GM21529 (cell line): ENCODE measurements at regions not wholly inside any gene's neighbourhood (a gene's known extent, or its start where the extent isn't known, plus 50 kb on each side); places are given as distances from the start of the nearest gene placed in this dataset.
A peak's percentile ranks its signal among the peaks of the same experiment; 100 is the strongest.

Source experiments
- ATAC-seq: cut with Tn5 transposase; IDR thresholded peaks from one replicate; pipeline ENCODE4 v1.9.1; 2021; ENCODE audit not compliant: unreplicated experiment

DNA sequence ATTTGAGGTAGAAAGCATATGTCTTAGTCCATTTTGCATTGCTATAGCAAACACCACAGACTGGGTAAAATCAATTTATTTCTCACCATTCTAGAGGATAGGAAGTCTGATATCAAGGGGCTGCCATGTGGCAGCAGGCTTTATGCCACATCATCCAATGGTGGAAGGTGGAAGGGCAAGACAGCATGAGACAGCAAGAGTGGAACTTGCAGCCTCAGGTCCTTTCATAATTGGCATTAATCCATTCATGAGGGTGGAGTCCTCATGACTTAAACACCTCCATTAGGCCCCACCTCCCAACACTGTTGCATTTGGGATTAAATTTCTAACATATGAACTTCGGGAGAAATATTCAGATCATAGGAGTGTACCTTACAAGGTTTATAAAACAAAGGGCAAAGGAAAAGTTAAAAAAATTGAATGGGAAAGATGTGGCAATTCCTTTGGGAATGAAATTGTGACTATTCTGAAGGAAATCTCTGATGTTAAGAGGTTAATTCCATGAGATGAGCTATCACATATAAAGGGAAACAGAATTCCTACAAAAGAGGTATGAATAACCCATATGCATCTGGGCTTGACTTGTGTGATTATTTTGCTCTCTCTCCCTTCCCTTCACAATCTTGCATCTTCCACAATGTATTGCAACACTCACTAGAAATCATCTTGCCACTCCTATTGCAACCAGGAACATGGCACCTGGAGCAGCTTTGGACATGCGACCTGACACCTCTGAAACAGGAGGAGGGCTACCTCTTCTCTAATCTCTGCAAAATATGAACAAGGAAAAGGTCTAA lies 507.8 kb downstream of the EPHA4 start:
- no peak for ATAC-seq

DNA sequence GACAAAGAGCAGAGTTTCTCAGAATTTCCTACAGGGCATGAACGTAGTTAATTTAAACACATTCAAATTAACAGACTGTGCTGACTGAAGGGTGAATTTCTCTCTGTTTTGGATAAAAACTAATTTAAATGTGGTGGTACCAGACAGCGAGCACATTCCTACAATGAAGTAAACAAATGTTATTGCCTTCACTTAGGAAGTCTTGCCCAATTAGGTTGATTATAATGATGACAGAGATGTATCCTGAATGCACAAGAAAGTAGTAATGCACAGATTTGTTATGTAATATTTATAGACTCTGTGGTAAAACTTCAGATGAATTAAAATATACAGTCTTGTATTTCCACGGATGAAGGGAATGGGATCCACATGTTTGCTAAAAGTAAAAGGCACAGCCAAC lies 507.2 kb downstream of the EPHA4 start:
- ATAC-seq, result no peak

DNA sequence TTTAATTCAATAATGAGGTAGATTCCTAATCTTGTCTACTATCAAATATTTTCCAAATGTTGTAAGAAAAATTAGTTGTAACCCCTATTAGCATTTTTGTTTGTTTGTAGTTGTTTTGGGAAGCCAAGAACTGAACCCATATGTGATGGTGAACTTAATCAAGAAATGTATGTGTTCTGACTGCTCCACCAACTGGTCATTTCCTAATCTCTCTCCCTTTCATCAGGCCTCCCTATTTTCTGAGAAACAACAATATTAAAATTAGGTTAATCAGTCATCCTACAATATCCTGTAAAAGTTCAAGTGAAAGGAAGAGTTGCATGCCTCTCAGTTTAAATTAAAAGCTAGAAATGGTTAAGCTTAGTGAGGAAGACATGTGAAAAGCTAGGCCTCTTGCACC lies 504.0 kb downstream of the EPHA4 start:
- ATAC-seq, result no peak

DNA sequence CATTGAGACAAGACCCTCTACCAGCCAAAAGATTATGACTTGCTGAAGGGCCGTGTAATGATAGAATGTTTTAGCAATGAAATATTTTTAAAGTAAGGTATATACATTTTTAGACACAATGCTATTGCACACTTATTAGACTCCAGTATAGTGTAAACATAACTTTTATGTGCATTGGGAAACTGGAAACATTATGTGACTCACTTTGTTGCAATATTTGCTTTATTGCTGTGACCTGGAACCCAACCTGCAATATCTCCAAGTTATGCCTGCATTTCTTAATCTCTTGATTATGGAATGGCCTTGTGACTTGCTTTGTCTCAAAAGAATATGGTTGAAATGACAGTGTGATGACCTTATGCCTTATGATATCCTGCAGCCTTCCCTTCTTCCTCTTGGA lies 502.0 kb downstream of the EPHA4 start:
- ATAC-seq, result no peak

DNA sequence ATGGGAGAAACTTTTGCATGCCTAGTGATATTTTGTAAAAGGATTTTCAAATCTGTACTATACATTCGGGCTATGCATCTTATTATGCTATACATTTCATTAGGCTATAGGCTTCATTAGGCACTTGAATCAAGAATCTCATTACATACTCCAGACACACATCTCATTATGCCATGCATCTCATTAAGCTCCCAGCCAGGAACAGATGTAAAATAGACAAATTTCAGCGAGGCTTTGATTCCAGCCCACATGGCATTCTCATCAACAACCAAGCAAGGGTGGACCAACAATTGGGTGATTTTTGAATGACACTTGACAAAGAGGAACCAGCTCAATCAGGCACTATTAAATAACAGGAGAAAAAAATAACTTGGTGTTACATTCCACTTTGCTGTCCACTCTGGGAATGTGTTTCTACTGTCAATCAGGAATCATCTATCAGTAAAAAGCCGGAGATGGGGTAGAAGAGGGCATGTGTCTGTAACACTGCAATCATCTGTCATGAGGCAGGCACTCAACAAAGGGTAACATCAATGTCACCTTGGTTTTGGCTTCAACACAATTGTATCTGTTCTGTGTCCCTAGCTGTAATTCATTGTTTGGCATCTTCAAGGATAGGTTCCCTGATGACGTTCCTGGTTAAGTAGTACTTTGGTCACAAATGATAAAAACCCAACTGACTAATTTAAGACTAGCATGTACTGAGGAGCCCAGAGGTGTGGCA lies 498.6 kb downstream of the EPHA4 start:
- ATAC-seq, result no peak

DNA sequence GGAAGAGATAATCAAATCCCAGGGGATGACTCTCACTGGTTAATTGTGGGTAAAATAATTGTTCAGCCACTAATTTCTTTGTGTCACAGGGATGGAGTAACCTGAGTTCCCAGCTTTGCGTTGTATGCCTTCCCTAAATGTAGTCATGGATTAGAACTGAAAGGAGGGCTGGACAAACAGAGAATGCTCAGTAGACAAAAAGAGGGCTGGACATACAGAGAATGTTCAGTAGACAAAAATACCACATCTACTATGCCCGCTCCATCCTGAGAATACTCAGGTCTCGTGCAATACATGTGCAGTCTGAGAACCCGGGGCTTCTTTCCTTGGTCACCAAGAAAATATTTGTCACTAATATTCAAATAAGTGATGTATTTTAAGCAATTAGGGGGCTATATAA lies 497.9 kb downstream of the EPHA4 start:
- no peak for ATAC-seq

DNA sequence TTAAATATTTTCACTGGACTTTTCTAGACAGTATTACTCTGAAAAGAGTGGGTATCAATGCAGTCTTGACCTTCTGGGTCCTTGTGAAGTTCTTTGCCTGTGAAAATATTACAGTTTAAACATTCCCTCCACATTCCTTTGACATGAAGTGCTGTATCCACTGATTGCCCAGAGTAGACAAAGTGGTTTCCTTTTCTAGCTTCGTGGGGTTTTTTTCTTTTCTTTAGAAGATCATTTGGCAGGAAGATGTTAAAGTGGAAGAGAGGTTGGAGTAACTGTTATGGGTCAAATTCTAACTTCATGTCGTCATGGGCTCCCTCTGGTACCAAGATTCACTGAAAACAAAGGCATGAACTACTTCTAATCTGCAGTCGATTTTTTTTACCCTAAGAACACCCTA lies 496.9 kb downstream of the EPHA4 start:
- no peak for ATAC-seq

DNA sequence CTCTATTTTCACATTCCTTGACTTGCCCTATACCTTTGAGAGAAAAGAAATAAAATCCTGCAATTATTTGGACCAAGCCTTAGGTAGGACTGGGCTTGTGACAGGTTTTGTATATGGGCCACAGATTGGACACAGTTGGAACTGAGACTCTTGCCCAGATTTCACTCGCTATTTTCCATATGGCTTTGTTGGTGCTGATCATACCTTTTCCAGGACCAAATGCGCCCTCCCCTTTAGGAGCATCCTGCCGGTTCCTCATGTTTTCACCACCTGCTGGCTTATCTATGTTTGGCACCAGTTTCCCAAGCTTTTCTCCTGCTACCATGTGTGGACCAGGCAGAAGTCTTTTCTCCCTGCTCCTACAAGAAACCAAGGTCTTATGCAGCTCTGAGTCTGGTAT lies 494.9 kb downstream of the EPHA4 start:
- ATAC-seq, result no peak

DNA sequence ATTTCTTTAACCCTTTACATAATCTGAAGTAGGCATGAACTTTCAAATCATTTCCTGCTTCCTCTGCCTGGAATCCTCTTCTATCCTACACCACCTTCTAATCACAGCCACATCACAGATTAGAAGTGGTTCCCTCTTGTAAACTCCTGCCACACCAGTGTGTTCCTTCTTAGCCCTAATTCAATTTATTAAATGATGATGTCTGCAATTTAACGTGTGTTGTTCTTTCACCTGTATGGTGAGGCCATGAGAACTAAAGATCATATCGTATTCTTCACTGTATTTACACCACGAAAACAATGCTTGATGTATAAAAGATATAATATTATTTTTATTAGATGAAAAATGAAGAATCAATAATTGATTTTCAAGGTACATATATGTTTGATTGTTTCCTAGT lies 494.3 kb downstream of the EPHA4 start:
- no peak for ATAC-seq

DNA sequence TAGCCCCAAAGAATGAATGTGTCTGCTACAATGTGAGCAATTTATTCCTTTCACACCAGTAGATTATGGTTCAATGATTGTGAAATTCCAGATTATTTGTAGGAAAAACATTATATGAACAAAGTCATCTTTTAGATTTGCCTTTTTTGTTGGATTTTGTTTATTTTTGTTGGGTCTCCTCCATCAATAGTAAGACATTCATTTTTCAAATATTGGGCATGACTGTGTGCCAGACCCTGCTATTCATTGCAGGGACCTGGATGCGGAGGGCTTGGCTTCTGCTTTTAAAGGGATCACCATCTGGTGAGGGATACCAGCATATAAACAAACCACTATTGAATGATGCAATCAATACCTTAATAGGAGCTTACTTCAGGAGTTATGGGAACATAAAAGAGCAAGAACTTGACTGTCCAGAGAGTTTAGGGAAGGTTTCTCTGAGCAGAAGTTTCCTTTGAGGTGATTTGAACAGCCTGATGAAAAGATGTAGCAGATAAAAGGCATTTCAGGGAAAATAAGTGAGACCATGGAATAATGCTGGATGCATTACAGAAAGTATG lies 486.7 kb downstream of the EPHA4 start:
- ATAC-seq, result no peak

DNA sequence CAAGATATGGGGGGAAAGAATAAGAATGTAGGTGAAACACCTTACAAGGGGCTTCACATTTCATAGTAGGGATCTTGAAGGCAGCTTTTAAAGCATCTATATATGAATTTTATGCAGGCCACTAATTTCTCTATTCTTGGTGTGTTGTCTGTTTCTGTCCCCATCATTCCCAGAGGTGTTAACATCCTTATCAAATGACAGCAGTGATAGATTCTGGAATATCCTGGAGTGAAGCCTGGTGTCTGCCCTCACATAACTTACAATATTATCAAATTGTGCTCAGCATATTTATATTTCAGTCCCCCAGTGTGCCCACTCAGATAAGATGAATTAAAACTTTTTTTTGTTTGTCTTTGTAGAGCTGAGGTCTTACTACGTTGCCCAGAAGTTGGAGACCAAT lies 486.2 kb downstream of the EPHA4 start:
- no peak for ATAC-seq

DNA sequence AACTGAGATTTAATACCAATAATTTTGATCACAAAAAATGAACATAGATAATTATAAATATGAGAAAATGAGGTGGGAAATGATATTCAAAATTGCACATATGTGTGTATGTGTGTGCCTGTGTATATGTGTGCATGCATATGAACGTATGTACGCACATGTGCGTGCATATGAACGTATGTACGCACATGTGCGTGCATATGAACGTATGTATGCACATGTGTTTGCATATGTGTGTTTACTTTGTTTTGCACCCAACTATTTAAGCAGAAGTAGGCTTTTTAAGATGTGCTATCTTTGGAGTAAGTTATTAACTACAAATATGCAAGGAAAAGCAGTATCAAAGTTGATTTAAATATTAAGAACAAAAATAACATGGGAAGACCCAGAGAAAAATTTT lies 484.3 kb downstream of the EPHA4 start:
- no peak for ATAC-seq

DNA sequence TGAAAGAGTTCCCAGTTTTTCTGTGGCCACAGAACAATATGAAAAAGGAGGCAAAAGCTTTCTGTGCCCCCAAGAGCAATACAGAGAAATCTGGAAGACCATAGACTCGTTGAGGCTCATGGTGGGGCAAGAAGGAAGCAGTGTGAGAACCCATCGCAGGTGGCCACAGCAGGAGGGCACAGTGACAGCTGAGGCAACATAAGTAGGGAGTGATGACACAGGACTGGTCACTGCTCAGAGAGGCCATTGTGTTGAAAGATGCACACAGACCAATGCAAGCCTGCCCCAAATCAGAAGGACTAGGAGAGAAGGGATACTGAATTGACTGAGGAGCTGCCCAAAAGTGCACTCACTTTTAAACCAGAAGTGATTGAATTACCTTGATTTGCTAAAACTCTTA lies 483.6 kb downstream of the EPHA4 start:
- ATAC-seq, result no peak

DNA sequence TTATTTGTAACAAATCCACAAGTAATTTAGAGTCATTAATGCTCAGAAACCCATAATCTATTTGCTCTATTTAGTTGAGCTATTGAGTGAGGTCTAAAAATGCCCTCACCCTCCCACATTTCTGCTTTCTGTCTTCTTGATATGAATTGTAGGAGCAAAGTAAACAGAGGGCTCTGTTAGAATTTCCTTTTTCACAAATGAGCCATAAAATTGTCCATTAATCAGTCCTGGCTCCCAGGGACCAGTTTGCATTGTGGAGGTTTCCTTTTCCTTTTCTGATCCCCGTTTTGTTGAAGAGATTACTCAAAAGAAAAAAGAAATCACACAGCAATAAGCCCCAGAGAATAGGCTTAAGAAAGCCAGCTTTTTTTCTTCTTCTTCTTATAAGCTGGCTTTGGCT lies 476.7 kb downstream of the EPHA4 start:
- no peak for ATAC-seq

DNA sequence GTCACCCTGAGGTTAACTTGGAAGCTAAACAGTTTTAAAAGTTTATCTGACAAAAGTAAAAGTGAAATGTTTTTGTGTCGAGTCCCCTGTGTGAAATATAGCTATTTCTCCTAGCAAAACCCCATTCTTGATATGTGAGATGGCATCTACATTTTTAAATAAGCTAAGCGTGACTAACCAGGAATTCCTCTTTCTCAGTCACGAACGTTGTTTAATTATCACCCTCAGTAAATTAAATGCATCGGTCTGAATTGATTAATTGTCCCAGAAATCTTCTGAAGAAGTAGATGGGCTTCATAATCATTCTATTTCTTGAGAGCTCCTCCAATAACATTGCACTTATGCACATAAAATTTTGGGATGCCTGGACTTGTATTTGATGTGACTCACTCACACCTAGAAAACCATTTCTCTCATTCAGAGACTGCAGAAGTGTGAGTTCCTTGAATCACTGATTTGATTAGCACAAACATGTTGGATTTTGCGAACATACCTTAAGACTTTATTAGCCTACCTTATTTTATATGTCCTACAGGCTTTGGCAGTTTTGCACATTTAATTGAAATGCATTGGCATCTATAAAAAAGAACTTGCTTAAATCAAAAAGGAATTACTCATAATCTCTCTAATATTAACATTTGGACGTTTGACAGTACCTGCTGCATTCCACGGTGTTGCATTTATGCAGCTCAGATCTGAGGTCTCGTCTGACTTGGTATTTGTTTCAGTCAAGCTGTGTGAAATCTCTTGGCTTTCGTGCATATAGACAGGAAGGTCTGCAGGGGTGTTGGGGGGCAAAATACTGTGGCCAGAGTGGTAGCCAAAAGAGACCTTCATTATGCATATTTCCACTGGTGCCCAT lies 475.2 kb downstream of the EPHA4 start:
- no peak for ATAC-seq

DNA sequence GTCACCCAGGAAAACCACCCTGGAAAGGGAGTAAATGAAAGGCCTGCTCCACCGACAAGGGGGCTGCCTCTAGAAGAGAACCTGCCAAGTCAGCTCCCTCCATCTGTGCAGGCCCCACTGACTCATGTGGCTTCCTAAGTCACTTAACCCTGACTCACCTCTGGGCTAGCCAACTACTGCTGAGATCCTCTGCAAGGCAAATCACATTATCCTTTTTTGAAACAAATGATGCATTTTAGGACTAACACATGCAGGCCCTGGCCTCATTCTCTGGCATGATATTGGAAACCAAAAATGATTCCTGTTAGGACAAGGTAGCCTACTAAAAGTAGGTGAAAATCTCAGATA lies 474.6 kb downstream of the EPHA4 start:
- no peak for ATAC-seq

DNA sequence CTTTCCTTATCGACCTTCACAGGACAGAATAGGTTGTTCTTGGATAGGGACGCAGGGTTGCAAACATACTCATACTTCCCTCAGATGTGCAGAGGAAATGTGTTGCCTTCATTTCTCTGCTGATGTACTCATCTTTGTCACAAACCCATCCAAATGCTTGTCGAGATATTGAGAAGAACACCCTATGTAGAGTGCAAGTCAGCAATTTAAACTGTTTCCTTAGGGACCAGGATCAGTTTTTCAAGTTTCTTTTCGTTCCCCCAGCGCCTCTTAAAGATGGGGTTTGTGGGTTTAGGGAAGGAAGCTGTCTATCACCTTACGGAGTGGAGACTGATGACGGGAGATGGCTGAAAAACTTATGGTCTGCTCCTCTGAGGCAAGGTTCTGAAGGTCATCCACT lies 474.2 kb downstream of the EPHA4 start:
- no peak for ATAC-seq

DNA sequence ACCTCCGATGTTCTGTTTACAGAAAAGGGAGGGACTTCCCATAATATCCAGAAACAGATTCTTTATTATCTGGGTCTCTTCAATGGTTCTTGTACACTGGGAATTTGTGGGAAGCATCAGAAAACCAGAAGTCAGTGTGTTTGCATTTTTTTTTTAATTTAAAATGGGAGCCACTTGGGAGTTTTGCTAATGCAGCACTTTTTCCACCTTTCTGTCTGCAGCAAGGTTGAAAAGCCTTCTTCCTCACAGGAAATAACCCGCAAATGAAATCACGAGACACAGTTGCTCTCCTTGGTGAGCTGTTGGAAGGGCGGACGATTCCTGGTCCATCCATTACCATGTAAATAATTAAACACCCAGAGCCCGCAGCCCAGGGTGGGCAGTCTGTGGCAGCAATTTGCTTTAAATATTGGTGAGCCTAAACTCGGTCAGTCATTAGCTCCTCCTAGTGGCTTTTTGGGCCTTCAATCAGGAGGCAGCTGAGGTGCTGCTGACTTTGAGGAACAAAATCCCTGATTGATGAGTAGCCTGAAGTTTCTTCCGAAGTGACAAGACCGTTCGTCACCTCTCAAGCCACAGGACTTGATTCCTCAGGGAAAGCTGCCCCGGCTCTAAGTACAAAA lies 471.5 kb downstream of the EPHA4 start:
- ATAC-seq, result no peak

DNA sequence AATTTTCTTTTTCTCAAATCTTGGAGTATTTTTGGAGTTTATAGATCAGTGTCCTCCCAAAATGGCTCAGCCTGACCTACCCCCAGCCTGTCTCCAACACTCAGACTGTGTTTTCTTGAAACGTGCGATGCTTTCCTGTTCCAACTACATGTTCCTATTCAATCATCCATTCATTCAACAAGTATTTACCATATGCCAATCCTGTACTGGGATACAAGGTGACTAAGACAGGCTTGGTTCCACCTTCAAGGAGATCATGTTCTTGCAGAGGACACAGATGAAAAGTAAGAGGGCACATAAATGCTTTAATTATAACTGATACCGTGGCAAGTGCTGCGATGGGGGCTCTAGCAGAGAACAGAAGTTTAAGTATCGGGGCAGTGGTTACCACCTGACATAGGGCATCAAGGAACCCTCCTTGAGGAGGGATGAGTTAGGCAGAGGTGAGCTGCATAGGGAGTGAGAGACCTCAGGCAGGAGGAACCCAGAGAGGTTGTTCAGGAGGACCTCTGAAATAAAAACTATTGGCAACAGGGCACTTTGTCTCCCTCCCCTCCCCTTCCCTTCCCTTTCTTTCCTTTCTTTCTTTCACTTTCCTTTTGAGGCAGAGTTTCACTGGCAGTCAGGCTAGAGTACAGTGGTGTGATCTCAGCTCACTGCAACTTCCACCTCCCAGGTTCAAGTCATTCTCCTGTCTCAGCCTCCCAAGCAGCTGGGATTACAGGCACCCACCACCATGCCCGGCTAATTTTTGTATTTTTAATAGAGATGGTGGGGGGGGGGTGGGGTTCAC lies 469.0 kb downstream of the EPHA4 start:
- peak; percentile 53 for ATAC-seq

DNA sequence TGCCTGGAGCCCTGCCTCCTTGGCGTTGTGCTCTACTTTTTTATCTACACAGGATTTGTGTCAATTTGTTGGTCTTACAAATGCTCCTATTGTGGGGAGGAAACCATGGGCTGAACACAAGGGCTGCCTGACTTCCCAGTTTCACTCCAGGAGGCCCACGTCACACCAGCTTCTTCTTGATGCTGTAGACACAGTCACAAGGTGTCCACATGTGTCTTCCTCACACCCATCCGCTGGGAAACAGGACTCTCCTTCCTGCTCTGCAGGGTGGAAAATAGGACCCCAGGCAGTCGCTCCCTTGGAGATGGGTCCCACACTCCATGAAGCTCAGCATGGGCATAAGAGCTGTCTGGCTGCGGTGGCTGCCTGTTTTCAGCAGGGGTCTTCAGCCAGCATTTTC lies 468.2 kb downstream of the EPHA4 start:
- ATAC-seq, result no peak
